ENCODE measurements at regions not wholly inside any gene's neighbourhood (a gene's known extent, or its start where the extent isn't known, plus 50 kb on each side); places are given as distances from the start of the nearest gene placed in this dataset.

DNA sequence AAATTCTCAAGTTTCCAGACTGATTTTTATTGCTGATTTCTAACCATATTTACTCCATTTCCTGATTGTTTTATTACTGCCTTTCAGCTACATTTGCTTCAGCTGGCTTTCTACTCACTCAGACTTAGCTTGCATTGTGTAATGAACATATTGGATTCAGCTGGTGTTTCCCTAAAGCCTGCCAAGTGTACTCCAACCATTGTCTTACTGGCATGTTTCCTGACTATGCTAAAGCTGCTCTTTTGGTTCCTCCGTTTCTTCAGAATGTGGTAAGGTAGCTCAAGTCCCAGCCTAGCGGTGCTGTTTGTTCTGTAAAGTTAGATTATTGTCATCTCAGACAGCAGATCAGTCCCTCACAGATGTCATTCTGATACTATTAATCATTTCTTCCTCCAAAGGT, 53.1 kb upstream of the GLRA2 start:
- DNase-seq (ENCODE audit: low spot score) (no peak), ATAC-seq (ENCODE audit: insufficient number of reproducible peaks, low FRiP score, low read depth) (no peak)
- Histone ChIP-seq H3K36me3 (no peaks in the 10 kb centered on the region), H3K27me3 (replicated peaks; ENCODE audit: insufficient read depth) (no peaks in the 10 kb centered on the region), H3K27ac (no peak overlapping the region), H3K4me1 (ENCODE audit: control insufficient read depth in 1 of 2, low read depth in 2 of 2) (no peaks in the 10 kb centered on the region), H3K9me3 (no peaks in the 10 kb centered on the region), H3K4me3 (no peak overlapping the region)
- TF ChIP-seq, protein P1, sequence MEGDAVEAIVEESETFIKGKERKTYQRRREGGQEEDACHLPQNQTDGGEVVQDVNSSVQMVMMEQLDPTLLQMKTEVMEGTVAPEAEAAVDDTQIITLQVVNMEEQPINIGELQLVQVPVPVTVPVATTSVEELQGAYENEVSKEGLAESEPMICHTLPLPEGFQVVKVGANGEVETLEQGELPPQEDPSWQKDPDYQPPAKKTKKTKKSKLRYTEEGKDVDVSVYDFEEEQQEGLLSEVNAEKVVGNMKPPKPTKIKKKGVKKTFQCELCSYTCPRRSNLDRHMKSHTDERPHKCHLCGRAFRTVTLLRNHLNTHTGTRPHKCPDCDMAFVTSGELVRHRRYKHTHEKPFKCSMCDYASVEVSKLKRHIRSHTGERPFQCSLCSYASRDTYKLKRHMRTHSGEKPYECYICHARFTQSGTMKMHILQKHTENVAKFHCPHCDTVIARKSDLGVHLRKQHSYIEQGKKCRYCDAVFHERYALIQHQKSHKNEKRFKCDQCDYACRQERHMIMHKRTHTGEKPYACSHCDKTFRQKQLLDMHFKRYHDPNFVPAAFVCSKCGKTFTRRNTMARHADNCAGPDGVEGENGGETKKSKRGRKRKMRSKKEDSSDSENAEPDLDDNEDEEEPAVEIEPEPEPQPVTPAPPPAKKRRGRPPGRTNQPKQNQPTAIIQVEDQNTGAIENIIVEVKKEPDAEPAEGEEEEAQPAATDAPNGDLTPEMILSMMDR (IDR thresholded peaks at IDR 0.05): no peak

DNA sequence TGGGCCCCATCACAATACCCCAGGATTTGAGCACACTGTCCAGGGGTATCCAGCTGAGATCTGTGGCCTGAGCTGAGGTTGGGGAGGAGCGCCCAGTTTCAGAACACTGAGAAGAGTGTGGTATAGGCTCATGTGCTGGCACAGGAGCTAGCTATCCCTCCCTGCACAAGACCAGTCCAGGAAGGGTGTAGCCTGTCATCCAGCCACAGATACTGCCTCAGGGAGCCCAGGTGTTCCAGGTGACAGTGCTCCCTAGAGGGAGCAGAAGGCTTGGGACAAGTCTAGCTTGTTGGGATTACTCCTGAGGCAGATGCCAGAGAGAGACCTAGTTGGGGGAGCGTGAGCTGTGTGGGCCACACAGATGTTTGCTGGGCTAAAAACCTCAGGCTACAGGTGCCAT, 79.6 kb upstream of the GLRA2 start:
- Histone ChIP-seq H3K27ac (no peak overlapping the region), H3K36me3 (no peaks in the 10 kb centered on the region), H3K4me1 (ENCODE audit: control insufficient read depth in 1 of 2, low read depth in 2 of 2) (no peaks in the 10 kb centered on the region), H3K27me3 (replicated peaks; ENCODE audit: insufficient read depth) (no peaks in the 10 kb centered on the region), H3K4me3 (no peak overlapping the region), H3K9me3 (no peaks in the 10 kb centered on the region)
- ATAC-seq (ENCODE audit: insufficient number of reproducible peaks, low FRiP score, low read depth) (no peak), DNase-seq (ENCODE audit: low spot score) (no peak)
- TF ChIP-seq, protein P1 (IDR thresholded peaks at IDR 0.05): no peak

DNA sequence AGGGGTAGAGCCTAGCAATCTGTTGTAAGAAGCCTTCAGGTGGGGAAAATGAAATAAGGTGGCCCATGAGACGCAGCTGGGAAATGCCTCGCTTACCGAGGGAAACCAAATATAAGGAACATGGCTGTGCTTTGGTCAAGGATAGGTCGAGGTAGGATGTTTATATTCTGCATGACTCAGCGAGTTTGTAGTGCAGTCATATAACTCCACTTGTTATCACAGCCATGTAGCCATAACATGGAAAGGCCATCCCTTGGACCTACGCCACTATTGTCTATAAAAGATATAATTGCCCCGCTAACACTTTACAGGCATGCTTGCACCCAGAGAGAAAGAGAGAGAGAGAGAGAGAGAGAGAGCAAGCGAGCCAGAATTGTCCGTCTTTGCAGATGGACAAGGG, 80.9 kb upstream of the GLRA2 start:
- no peaks in the 10 kb centered on the region for H3K36me3 ChIP-seq
- TF ChIP-seq, protein P1 (IDR thresholded peaks at IDR 0.05): no peak
- no peaks in the 10 kb centered on the region for H3K27me3 ChIP-seq (replicated peaks; ENCODE audit: insufficient read depth)
- no peaks in the 10 kb centered on the region for H3K9me3 ChIP-seq
- ATAC-seq (ENCODE audit: insufficient number of reproducible peaks, low FRiP score, low read depth) (no peak), DNase-seq (ENCODE audit: low spot score) (no peak)
- H3K4me1 ChIP-seq (ENCODE audit: control insufficient read depth in 1 of 2, low read depth in 2 of 2): no peaks in the 10 kb centered on the region
- no peak overlapping the region for H3K4me3 ChIP-seq
- no peak overlapping the region for H3K27ac ChIP-seq

DNA sequence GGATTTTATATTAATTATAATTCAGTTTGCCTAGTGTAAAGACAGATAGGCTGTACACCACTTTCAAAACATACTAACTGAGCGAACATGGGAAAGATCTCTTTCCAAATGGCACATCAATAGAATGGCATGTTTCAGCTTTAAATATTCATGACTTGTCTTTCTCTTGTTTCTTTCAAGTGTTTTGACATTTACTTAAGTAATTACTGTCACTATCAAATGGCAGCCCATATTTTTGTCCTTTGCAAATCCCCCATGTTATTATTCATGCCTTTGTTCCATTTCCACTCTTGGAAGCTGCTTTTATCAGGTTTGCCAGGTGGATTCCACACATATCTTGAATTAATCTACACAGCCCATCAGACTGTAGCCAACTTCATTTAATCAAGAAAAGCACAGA, 89.2 kb upstream of the GLRA2 start:
- Histone ChIP-seq H3K27me3 (replicated peaks; ENCODE audit: insufficient read depth) (no peaks in the 10 kb centered on the region), H3K4me3 (no peak overlapping the region), H3K4me1 (ENCODE audit: control insufficient read depth in 1 of 2, low read depth in 2 of 2) (no peaks in the 10 kb centered on the region), H3K27ac (no peak overlapping the region), H3K36me3 (no peaks in the 10 kb centered on the region), H3K9me3 (no peaks in the 10 kb centered on the region)
- DNase-seq (ENCODE audit: low spot score) (no peak), ATAC-seq (ENCODE audit: insufficient number of reproducible peaks, low FRiP score, low read depth) (no peak)
- TF ChIP-seq, protein P1 (IDR thresholded peaks at IDR 0.05): no peak

DNA sequence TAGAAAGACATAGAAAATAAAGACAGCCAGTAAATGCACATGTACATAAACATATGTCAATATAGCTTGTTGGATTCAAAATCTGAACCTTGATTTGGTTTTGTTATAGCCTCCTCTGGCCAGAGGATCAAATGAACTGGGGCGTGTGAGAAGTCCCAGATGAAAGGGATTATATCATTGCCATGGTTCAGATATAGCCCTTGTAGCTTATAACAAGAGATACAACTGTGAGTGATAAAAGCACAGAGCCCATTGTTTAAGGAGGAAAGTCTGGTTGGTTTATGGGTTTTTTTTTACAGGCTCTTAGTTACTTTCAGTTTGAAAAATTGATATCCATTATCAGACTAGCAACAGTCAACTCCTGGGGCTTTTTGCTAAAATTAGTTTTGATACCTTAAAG, 101.7 kb upstream of the GLRA2 start:
- Histone ChIP-seq H3K4me3 (no peak overlapping the region), H3K4me1 (ENCODE audit: control insufficient read depth in 1 of 2, low read depth in 2 of 2) (no peaks in the 10 kb centered on the region), H3K27me3 (replicated peaks; ENCODE audit: insufficient read depth) (no peaks in the 10 kb centered on the region), H3K9me3 (no peaks in the 10 kb centered on the region), H3K27ac (no peak overlapping the region), H3K36me3 (no peaks in the 10 kb centered on the region)
- ATAC-seq (ENCODE audit: insufficient number of reproducible peaks, low FRiP score, low read depth) (no peak), DNase-seq (ENCODE audit: low spot score) (no peak)
- TF ChIP-seq, protein P1 (IDR thresholded peaks at IDR 0.05): no peak

Data from thoracic aorta (tissue), 2 donors.